Retina (tissue), 1 donor: ENCODE measurements at regions not wholly inside any gene's neighbourhood (a gene's known extent, or its start where the extent isn't known, plus 50 kb on each side); places are given as distances from the start of the nearest gene placed in this dataset.
"Not testable (repeated sequence)": the region's sequence is repeated elsewhere in the genome, so short reads cannot be mapped to it uniquely, and the experiment has no call there.

Source experiments
- DNase-seq: peaks from one replicate; pipeline ENCODE4 v3.0.0-alpha.2; 2016

DNA sequence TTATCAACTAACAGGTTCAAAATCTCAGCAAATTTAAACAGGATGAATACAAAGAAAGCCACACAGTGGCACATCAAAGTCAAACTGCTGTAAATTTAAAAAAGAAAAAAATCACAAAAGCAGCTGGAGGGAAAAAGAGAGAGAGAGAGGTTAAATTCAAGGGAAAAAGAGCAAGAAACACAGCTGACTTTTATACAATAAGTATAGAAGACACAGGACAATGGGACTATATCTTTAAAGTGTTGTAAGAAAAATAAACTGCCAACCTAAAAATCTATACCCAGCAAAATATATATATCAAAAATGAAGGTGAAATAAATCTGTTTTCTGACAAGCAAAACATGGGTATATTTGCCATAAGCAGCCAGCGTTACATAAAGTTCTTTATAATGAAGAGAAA lies 261.5 kb downstream of the TLE1 start:
- DNase-seq = no peak

DNA sequence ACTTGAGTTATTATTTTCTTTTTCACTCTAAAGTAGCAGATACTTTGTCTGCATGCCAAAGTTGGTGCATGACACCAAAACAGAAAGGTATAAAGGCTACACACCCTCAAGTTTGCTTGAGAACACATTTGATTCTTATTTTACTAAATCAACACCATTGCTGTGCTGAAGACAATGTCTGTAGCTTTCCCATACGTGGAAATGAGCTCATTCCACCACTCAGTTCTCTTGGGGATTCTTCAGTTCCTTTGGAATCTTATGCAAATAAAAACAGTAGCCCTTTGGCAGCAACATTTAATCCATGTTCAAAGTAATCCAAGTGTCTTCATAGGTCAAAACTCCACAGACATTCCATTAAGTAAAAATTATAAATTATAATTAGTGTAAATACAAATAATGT lies 264.9 kb downstream of the TLE1 start:
- DNase-seq = no peak

DNA sequence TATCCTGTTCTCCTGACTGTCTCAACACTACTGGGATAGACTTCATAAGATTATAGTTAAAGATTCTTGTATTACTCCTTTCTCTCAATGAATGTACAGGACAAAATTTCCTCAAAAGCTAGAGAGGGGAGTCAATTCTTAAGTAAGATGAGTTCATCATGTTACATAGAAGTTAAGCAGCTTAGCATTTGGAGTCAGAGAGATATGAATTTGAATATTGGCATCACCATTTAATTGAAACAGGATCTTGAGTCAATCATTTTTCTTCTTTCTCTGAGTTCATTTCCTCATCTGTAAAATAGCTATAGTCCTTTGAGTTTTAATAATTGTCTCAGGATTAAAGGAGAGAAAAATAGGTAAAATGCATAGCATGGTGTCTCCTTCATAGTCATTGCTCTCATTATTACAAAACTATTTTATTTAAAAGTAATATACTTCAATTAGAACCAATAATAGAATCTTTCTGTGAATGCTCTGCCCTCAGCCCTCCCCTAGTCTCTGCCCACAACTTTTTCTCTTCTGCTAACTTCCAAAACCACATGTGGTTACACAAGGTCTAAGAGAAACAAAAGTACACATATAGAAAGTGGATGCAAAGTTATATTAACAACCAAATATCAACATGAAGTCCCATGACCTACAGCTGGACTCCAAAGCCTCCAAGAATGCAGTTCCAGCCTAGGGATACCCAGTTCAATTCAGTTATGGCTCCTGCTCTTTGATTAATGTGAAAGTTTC lies 265.6 kb downstream of the TLE1 start:
- no peak for DNase-seq

DNA sequence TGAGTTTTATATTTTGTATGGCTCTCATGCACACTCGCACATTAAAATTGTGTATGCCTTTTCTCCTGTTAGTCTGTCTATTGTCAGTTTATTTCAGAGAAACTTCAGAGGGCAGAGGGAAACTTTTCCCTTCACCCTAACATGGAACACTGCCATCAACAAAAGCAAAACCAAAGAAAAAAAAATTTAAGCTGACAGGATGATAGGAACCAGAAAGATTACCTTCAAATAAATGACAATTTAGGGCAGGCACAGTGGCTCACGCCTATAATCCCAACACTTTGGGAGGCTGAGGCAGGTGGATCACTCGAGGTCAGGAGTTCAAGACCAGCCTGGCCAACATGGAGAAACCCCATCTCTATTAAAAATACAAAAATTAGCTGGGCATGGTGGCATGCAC lies 268.3 kb downstream of the TLE1 start:
- DNase-seq = not testable (repeated sequence)

DNA sequence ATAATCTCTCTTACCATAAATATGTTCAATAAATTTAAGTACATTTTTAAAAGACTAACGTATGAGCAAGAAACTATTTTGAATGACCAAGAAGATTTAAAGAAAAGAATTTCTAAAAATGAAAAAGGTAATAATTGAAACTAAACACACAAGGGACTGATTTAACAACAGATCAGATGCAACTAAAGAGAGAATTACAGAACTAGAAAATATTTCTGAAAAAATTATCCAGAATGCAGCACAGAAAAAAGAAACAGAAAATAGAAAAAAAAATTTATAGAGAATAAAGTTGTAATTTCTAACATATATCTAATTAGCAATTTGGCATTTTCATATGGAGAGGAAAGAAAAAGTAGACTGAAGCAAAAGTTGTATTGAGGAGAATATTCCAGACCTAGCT lies 269.3 kb downstream of the TLE1 start:
- DNase-seq = no peak

DNA sequence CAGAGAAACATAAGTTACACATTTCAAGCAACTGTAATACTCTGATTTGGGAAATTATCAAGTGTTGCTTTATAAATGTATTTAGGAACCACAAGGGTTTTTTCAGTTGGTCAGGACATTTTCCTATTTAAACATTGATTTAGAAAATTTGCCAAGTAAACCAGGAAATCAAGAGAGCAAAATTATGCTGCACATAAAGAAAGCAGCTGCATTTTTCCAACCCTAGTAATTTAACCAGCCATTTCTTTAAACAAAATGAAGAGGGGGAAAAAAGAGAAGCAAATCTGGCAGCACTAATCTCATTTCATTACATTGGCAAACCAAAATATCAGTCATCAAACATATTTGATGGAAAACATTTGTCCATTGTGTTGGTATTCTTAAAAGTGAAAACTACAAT lies 271.4 kb downstream of the TLE1 start:
- no peak for DNase-seq

DNA sequence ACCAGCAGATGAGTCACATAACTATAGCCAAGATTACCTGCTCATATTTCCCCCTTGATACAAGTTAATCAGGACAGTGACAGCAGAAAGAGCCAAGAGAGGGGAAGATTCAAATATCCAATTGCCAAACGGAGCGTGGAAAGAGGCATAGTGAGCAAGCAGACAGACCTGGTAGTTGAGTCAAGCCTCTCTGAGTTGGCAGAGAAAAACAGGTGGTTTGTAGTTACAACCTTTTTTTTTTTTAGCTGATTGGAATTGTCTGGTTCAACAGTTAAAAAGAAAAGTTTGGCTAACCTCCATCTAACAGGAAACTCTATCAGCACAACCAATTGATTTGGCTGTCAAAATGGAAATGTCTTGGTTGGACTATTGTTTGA lies 272.1 kb downstream of the TLE1 start:
- DNase-seq = no peak

DNA sequence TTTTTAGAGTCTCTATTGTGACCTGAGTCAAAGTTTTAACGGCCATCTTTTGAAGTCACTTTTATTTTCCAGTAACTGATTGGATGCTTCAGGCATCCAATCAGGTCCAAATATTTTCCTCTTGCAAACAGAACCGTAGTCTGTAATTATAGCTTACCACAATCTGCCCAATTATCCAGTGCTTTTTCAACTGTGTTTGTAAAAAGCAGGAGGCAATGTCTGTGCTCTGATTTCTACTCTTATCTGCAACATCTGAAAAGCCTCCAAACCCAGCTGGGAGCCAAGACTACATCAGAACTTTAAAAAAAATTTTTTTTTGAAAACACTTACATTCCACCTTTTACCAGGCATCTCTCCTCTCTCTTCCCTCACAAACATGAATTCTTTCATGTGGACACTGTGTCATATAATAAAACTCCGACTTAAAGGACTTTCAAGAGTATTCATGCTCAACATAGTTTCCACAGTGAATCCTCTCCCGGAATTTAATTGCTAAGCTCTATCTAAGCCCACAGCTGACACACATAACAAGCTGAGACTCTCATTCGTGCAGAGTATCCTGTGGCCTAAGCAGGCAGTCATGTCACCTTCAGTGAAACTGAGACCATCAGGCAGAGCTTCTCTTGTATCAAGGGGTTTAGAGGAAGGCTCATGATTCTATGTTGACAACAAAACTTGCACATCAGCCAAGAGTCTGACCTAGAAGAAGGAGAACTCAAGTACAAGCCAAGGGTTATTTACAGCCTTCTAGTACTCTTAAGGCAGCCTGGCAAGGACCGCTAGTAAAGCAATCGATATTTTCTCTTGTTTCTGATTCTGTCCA lies 272.7 kb downstream of the TLE1 start:
- DNase-seq = no peak

DNA sequence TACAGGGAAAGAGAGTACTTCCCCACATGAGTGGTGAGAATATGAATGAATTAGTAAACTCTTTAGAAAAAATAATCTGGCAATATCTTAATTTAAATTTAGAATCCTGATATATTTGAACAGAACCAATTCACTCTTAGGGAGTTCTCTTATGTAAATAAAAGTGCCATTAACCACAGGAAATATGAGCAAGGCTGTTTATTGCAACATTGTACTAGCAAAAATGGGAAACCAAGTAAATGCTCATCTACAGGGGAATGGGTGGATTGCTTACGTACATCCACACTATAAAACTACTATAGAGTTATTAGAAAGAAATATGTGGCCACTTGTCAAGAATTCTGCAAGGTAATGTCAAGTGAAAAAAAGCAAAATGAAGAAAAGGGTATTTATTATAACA lies 274.5 kb downstream of the TLE1 start:
- no peak for DNase-seq

DNA sequence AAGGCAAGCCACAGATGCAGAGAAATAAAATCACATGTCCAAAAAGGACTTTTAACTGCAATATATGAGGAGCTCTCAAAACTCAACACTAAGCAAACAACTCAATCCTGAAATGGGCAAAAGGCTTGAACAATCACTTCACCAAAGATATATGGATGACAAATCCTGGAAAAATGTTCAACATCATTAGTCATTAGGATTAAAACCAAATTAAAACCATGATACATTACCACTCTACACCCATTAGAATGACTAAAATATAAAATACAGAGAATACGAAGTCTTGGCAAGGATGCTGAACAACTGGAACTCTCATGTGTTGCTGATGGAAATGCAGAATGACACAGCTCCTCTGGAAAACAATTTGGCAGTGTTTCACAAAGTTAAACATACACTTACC lies 277.4 kb downstream of the TLE1 start:
- DNase-seq = no peak

DNA sequence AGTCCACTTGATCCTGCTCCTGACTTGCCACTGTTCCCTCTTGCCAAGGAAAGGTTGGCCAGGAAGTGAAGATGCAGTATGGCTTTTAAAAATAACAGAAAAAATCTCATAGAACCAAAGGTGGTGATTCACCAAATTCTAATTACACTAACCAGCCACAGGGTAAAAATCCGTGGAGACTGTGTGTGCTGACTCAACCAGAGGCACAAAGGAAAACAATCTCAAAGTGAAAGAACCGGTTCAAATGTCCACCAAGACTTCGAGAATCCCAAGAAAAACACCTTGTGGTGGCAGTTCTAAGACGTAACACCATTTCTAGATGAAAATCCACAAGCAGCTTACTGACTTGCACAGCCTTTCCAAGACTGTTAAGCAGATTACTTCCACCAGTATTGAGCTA lies 279.1 kb downstream of the TLE1 start:
- DNase-seq = no peak

DNA sequence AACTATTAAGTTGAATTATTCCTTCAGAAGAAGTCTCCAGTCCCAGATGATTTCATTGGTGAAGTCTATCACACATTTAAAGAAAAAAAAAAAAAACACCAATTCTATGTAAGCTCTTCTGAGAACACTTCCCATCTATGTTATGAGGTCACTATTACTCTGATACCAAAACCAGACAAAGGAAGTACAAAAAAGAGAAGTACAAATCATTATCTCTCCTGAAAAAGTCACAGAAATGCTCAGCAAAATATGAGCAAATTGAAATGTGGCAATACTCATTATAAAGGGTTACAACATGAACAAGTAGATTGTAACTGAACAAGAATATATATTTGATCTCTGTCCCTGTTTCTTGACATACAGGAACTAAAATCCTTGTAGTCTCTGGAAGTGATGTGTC lies 280.4 kb downstream of the TLE1 start:
- no peak for DNase-seq

DNA sequence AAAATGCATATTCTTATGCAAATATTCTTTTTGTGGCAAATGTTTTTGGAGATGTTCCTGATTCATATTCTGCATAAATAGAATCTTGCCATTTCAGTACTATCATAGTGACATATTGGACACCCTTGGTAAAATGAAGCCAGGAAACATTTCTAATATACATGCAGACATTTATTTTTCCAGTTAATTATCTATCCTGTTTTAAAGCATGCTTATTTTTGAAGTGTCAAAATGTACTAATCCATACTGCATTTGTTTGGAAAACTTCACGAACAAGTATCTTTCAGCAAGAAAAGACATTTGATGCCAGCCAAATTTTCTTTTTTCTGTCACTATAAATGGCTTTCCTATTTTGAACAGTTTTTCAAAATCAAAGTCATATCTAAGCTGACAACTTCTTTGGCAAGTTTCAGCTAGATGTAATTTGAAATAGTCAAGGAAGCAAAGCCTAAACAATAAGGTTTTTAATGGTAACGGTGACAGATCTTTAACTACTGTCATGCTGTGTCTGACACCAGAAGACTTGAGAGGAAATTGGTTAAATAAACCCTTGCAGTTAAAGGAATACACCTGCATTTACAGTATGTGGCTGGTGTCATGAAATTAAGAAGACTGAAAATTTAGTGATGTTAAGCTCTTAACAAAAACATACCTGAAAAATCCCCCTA lies 284.3 kb downstream of the TLE1 start:
- no peak for DNase-seq

DNA sequence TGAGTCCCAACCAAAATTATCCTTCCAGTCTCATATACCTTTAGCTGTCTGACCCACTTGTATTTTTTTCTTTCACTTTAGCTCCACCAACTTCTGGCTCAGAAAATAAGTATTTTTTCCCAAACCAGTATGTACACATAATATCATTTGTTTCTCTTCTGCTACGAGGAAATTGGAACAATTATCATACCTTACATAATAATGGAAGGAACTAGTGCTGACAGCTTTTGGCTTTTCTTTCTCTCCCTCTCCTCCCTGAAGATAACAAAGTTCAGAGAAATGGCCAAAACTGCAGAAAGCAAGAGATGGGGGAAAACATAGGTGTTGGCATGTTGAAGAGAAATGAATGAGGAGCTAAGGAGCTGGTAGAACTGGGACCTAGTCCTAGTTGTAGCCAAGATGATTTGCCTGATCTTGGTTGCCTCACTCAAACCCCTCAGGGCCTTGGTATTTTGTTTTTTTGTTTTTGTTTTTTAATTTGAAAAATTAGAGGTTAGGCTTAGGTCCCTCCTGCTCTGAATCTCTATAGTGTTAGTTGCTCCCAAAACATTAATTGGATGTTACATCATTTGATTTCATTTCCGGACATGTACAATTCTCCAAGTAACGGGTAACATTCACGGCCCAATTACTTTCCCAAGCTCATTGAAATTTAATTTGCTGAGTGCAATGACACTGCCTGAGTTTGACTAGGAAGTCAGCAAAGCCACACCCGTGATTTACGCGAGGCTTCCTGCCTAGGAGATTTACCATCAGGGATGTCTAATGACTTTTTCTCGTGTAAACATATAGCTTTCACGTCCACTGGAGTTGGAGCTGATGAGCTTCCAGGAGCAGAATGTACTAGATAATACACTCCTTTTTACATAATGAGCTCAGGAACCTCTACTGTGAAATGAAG lies 291.6 kb downstream of the TLE1 start:
- no peak for DNase-seq

DNA sequence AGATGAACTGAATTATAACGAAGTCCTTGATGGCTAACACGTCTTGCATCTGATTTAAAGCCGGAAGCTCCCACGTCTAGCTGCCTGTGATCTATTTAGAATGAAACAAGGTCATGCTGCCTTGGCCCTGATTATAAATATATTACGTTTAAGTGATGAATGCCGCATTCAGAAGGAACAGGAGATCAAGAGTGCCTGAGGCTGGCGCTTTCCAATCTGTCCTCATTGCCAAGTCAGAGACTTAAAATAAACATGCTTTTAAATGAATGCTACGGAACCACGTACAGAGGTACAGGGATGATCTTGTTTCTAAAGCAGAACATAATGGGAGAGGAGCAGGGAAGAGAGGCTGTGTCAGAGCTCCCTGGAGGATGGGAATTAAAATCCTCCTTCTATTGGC lies 292.8 kb downstream of the TLE1 start:
- DNase-seq = no peak

DNA sequence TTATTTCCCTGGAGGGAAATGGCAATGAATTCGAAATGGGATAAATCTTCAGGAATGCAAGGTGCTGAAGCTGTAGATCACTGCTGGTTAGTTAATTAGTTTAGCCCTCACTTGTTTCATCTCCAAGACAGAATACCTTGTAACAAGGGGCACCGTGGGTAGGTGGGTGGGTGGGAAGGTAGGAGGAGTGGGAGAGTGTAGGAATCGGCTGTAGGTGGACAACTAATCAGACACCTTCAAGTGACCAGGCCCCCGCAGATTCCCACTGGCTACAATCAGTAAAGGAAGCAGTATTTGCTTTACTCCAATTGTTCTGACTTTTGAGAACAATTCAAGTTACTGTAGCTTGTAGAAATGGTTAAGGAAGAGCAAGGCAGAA lies 293.7 kb downstream of the TLE1 start:
- no peak for DNase-seq

DNA sequence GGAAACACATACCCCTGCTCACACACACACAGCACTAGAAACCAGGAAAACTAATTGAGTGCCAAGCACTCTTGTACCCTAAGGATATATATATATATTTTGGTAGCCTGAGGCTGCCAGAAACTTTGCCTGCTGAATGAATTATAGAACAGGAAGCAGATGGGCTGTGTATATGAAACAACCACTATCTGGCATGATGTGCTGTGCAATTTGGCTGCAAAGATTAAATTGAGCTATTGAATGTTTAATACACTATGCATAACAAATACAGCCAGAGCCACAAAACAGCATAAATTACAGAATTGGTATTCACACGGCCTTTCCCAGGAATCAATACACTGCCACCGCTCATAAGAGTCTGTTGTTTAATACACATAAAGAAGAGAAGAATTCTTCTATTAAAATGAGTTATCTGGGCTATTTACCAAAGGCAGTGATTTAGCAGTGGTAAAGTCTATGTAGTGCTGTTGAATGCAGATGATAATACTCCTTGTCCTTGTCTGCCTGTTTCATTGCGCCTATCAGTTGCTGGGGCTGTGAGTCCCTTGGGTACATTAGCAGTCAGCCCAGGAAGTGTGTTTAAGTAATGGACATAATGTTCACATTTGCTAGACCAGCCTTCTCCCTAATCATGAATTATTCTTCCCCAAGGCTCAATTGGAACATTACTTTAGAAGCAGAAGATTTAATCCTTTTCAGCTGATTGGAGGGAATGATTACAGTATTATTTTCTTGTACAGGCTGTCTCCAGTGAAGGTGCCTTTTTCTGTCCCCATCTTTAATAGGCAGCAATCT lies 294.3 kb downstream of the TLE1 start:
- DNase-seq = no peak

DNA sequence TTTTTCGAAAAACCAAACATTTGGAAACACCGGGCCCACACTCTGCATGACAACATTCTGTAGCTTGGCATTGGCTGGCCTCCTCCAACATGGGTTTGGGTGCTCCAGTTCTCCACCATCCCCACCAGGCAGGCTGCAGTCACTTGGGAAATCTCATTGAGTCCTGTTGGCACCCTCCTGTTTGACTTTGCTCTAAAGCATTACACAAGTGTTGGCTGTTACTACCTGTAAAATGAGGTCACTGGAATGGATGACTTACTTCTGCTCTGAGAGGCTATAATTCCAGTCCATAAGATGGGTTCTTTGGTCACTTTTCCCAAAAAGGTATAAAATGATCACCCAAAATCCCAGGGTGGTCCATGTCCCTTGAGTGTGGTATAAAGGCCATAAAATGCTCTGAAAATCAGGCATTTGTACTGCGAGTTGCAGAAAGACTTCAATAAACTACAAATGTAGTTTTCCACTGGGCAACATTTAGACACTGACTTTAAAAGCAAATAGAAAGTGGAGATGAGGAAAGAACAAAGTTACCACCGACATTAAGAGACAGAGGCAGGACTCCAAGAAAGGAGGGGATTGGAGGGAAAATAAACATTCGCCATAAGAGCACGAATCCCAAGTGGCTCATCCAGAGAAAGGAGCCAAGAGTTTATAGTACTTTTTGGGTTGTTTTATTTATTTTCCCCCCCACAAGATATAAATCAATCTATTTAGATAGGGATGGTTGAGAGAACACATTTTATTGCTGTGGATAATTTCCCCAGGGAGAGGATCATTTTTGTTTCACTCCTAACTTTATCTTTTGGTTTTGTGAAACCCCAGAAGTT lies 295.1 kb downstream of the TLE1 start:
- no peak for DNase-seq

DNA sequence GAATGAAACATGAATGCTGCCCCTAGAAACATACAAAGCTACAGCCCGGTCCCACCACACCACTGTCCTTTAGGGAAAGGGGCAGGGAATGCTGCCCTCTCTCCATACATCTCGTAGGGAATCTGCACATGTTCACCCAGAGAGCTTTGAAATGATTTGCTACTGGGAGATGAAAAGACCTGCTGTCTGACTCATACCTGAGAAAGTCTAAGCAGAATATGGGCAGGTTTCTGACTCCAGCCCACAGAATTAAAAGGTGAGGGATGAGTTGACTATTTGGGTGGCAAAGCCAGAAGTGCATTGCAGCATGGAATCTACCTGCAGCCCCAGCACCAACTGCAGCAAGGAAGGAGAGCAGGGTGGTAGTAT lies 297.9 kb downstream of the TLE1 start:
- no peak for DNase-seq

DNA sequence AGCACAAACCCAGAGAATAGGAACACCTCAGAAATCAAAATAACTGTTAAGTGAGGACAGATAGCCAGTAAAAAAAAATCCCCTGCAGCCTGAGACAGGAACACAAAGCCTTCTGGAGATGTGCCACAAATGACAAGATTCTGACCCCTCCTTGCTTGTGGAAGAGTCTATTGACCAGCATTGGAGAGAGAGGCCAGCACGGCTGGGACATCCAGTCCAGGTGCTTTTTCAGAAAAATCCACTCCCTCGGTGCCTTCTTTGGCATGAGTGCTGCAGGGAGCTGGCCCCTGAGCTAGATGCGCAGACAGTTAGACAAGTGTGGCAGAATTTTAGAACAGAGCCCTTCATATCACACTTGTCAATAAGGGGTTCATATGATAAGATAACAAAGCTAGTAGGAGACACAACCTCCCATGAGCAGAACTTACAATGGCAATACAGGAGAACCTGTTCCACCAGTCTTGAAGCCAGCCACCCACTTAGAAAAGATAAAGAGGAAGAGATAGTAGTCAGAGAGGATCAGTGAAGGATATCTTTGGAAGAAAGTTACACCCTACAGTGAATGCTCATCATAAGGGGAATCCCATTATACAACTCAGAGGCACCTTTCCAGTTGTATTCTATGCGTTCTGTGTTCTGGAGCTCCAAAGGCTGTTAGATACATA lies 298.4 kb downstream of the TLE1 start:
- no peak for DNase-seq

DNA sequence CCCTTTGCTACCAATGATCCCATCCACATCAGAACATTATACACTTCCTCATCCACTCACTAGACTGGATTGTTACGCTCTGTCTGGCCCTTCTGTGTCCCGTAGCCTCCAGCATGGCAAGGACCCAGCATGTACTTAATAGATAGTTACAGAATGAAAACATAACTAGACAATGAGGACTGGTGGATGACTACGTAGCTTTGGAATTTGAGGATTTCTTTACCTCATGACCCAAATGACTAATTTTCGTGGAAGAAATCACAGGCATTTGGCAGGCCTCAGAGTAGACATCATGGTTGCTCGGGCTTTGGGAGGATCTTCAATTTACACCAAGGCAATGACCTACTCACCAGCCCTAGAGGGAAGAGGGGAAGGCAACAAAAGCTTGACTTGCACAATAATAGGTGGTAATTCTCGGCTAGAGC lies 299.8 kb downstream of the TLE1 start:
- no peak for DNase-seq
